Right atrium auricular region (tissue), 2 donors: ENCODE measurements at regions not wholly inside any gene's neighbourhood (a gene's known extent, or its start where the extent isn't known, plus 50 kb on each side); places are given as distances from the start of the nearest gene placed in this dataset.
"Not testable (repeated sequence)": the region's sequence is repeated elsewhere in the genome, so short reads cannot be mapped to it uniquely, and the experiment has no call there.

Experiments
- DNase-seq: peaks from one replicate; pipeline ENCODE4 v3.0.0-alpha.2; 2019; ENCODE audit warnings: low spot score
- H3K27ac ChIP-seq, 2 donors: fragments of 200-600 bp; sonication (generic); 1 replicate in 1 of 2; 2 replicates in 1 of 2; pipeline ENCODE4 v1.5.1; 2016 to 2019
- H3K27me3 ChIP-seq, 2 donors: fragments of 200-600 bp; sonication (generic); one replicate each; pipeline versions ENCODE4 v1.5.1 to v1.6.0; 2017 to 2019
- H3K36me3 ChIP-seq: fragments of 200-600 bp; sonication (generic); one replicate; pipeline ENCODE4 v1.5.1; 2016
- H3K4me1 ChIP-seq, 2 donors: fragments of 200-600 bp; sonication (generic); one replicate each; pipeline versions ENCODE4 v1.5.1 to v1.6.0; 2017 to 2019
- H3K4me3 ChIP-seq, 2 donors: fragments of 200-600 bp; sonication (generic); 1 replicate in 1 of 2; 2 replicates in 1 of 2; pipeline ENCODE4 v1.5.1; 2017 to 2019; ENCODE audit warnings: mild to moderate bottlenecking in 1 of 2, moderate library complexity in 1 of 2
- H3K9me3 ChIP-seq, 2 donors: fragments of 200-600 bp; sonication (generic); one replicate each; pipeline ENCODE4 v1.5.1; 2019
- CTCF ChIP-seq, 2 donors: fragments of 200-600 bp; sonication (generic); IDR thresholded peaks; one replicate each; pipeline ENCODE4 v1.5.1; 2019; ENCODE audit warnings: antibody characterized with exemption in 2 of 2

GRCh38 chr5:3452622-3453021 lies 143.0 kb upstream of the IRX1 start:
- Histone ChIP-seq H3K4me1 (no peaks in the 10 kb centered on the region), H3K27me3 (no peaks in the 10 kb centered on the region)

GRCh38 chr5:3451961-3452360 lies 143.7 kb upstream of the IRX1 start:
- no peak for TF ChIP-seq CTCF (IDR thresholded peaks at IDR 0.05)
- DNase-seq, result no peak
- H3K36me3 ChIP-seq, result no peaks in the 10 kb centered on the region
- H3K9me3 ChIP-seq, result no peaks in the 10 kb centered on the region
- H3K4me3 ChIP-seq, result no peak overlapping the region
- no peak overlapping the region for H3K27ac ChIP-seq
- no peaks in the 10 kb centered on the region for H3K4me1 ChIP-seq
- no peaks in the 10 kb centered on the region for H3K27me3 ChIP-seq

More at GRCh38 chr5:3452622-3453021, 143.0 kb upstream of the IRX1 start:
- H3K27ac ChIP-seq, result no peak overlapping the region
- DNase-seq, result no peak
- H3K9me3 ChIP-seq, result no peaks in the 10 kb centered on the region
- no peaks in the 10 kb centered on the region for H3K36me3 ChIP-seq
- no peak overlapping the region for H3K4me3 ChIP-seq
- TF ChIP-seq CTCF (IDR thresholded peaks at IDR 0.05), result no peak

- DNase-seq, result no peak
- H3K36me3 ChIP-seq, result no peaks in the 10 kb centered on the region
- H3K27me3 ChIP-seq, result no peaks in the 10 kb centered on the region
- no peaks in the 10 kb centered on the region for H3K9me3 ChIP-seq
- H3K27ac ChIP-seq, result no peak overlapping the region
- no peaks in the 10 kb centered on the region for H3K4me1 ChIP-seq
- TF ChIP-seq CTCF (IDR thresholded peaks at IDR 0.05), result no peak
- H3K4me3 ChIP-seq, result no peak overlapping the region
These were observed 146.2 kb upstream of the IRX1 start for GRCh38 chr5:3449481-3449880.

- TF ChIP-seq CTCF (IDR thresholded peaks at IDR 0.05), result no peak
- Histone ChIP-seq H3K9me3 (no peaks in the 10 kb centered on the region), H3K27me3 (no peaks in the 10 kb centered on the region), H3K4me3 (no peak overlapping the region), H3K4me1 (no peaks in the 10 kb centered on the region), H3K27ac (no peak overlapping the region), H3K36me3 (no peaks in the 10 kb centered on the region)
- DNase-seq, result no peak
These were observed 149.2 kb upstream of the IRX1 start for GRCh38 chr5:3446410-3446809.

GRCh38 chr5:3445517-3445916 lies 150.1 kb upstream of the IRX1 start:
- H3K4me1 ChIP-seq, H3K27ac ChIP-seq, H3K27me3 ChIP-seq, DNase-seq, H3K9me3 ChIP-seq, H3K4me3 ChIP-seq, H3K36me3 ChIP-seq: not testable (repeated sequence)

GRCh38 chr5:3432135-3432534 lies 163.5 kb upstream of the IRX1 start:
- H3K27ac ChIP-seq, result no peak overlapping the region
- H3K27me3 ChIP-seq, result no peaks in the 10 kb centered on the region
- TF ChIP-seq CTCF (IDR thresholded peaks at IDR 0.05), result no peak
- no peak for DNase-seq
- H3K9me3 ChIP-seq, result no peaks in the 10 kb centered on the region
- H3K4me3 ChIP-seq, result no peak overlapping the region
- no peaks in the 10 kb centered on the region for H3K36me3 ChIP-seq
- H3K4me1 ChIP-seq, result no peaks in the 10 kb centered on the region
